A549 (cell line): ENCODE measurements at regions not wholly inside any gene's neighbourhood (a gene's known extent, or its start where the extent isn't known, plus 50 kb on each side); places are given as distances from the start of the nearest gene placed in this dataset.

Source experiments
- CTCF ChIP-seq: fragments of >200 bp; sonication (Bioruptor Twin); formaldehyde crosslinking; IDR thresholded peaks from 3 replicates; pipeline ENCODE4 v1.5.1; 2016
- HOXB13 ChIP-seq: fragments of 250-450 bp; sonication (Bioruptor Pico); IDR thresholded peaks from 2 replicates; pipeline ENCODE4 v1.5.0; 2020; ENCODE audit warnings: low read depth, mild to moderate bottlenecking, moderate library complexity
- MAX ChIP-seq: IDR thresholded peaks from 2 replicates; pipeline ENCODE4 v1.6.1; 2012
- POLR2A ChIP-seq: IDR thresholded peaks from 2 replicates; pipeline ENCODE4 v1.6.1; 2012; ENCODE audit warnings: mild to moderate bottlenecking, low read length
- ZC3H11A ChIP-seq: fragments of 450-650 bp; IDR thresholded peaks from 2 replicates; pipeline ENCODE4 v1.6.1; 2014; ENCODE audit warnings: antibody characterized with exemption, mild to moderate bottlenecking

- no peak for TF ChIP-seq MAX
- no peak for TF ChIP-seq POLR2A
- no peak for TF ChIP-seq HOXB13
- no peak for TF ChIP-seq ZC3H11A
- no peak for TF ChIP-seq CTCF
Observed at GRCh38 chr20:25761596-25761995, 64.9 kb upstream of the ZNF337 start.
